Prostate gland (tissue), 2 donors: ENCODE measurements at regions not wholly inside any gene's neighbourhood (a gene's known extent, or its start where the extent isn't known, plus 50 kb on each side); places are given as distances from the start of the nearest gene placed in this dataset.
"Not testable (repeated sequence)": the region's sequence is repeated elsewhere in the genome, so short reads cannot be mapped to it uniquely, and the experiment has no call there.

Experiments
- DNase-seq: peaks from one replicate; pipeline ENCODE4 v3.0.0-alpha.2; 2019; ENCODE audit warnings: low spot score
- H3K27ac ChIP-seq, 2 donors: fragments of 200-600 bp; sonication (generic); 2 replicates each; pipeline ENCODE4 v1.5.1; 2017 to 2019
- H3K27me3 ChIP-seq: fragments of 200-600 bp; sonication (generic); replicated peaks from 2 replicates; pipeline ENCODE4 v1.5.1; 2019; ENCODE audit not compliant: insufficient read depth
- H3K36me3 ChIP-seq, 2 donors: fragments of 200-600 bp; sonication (generic); 1 replicate in 1 of 2; 2 replicates in 1 of 2; pipeline versions ENCODE4 v1.5.1 to v1.8.1; 2017 to 2019
- H3K4me1 ChIP-seq: fragments of 200-600 bp; sonication (generic); replicated peaks from 2 replicates; pipeline ENCODE4 v1.5.1; 2019
- H3K4me3 ChIP-seq, 2 donors: fragments of 200-600 bp; sonication (generic); 2 replicates each; pipeline ENCODE4 v1.5.1; 2017 to 2019
- H3K9me3 ChIP-seq: fragments of 200-600 bp; sonication (generic); 2 replicates; pipeline ENCODE4 v1.5.1; 2017
- CTCF ChIP-seq, 4 experiments: fragments of 200-600 bp in 2 of 4; fragments of 450-650 bp in 2 of 4; sonication (generic) in 2 of 4; IDR thresholded peaks; 1 replicate in 3 of 4; 2 replicates in 1 of 4; pipeline ENCODE4 v1.5.1; 2016 to 2019; ENCODE audit warnings: antibody characterized with exemption in 4 of 4, mild to moderate bottlenecking in 2 of 4, moderate library complexity in 2 of 4
- POLR2A ChIP-seq: fragments of 450-650 bp; IDR thresholded peaks from one replicate; pipeline ENCODE4 v1.6.1; 2016; ENCODE audit warnings: antibody characterized with exemption, mild to moderate bottlenecking
- POLR2AphosphoS5 ChIP-seq: sonication (generic); formaldehyde crosslinking; IDR thresholded peaks from one replicate; pipeline ENCODE4 v1.6.1; 2017; ENCODE audit warnings: antibody characterized with exemption
- WGBS: methylation state at CpG from one replicate; pipeline ENCODE4 v1.1.5; 2018; 5-methylcytosine and 5-hydroxymethylcytosine counted together
- intact Hi-C: fragments of 100-400 bp; cut with DNase I; formaldehyde crosslinking; loops from one replicate; pipeline ENCODE4 v1.14.2; 2022

- no peak for DNase-seq
- Histone ChIP-seq H3K36me3 (no peaks in the 10 kb centered on the region), H3K27ac (no peak overlapping the region), H3K9me3 (no peaks in the 10 kb centered on the region), H3K4me1 (no peaks in the 10 kb centered on the region), H3K4me3 (no peak overlapping the region), H3K27me3 (no peaks in the 10 kb centered on the region)
- no peak for TF ChIP-seq CTCF (IDR thresholded peaks at IDR 0.05)
- TF ChIP-seq POLR2A = no peak
- no peak for TF ChIP-seq POLR2AphosphoS5
- WGBS = 71% methylated on average over 2 of the region's 2 CpGs
- intact Hi-C loops = no loop called here
These were observed 130.1 kb upstream of the TMEM170B start for GRCh38 chr6:11407414-11407813.

GRCh38 chr6:11404838-11405237 lies 132.7 kb upstream of the TMEM170B start:
- intact Hi-C loops = no loop called here
- Histone ChIP-seq H3K27me3 (no peaks in the 10 kb centered on the region), H3K4me1 (no peaks in the 10 kb centered on the region), H3K27ac (no peak overlapping the region), H3K9me3 (no peaks in the 10 kb centered on the region), H3K4me3 (no peak overlapping the region), H3K36me3 (no peaks in the 10 kb centered on the region)
- 69% methylated on average over 4 of the region's 4 CpGs for WGBS
- TF ChIP-seq CTCF (IDR thresholded peaks at IDR 0.05) = no peak
- no peak for TF ChIP-seq POLR2A
- TF ChIP-seq POLR2AphosphoS5 = no peak
- no peak for DNase-seq

- H3K4me3 ChIP-seq = no peak overlapping the region
- intact Hi-C loops = no loop called here
- H3K36me3 ChIP-seq = no peaks in the 10 kb centered on the region
- no peak overlapping the region for H3K27ac ChIP-seq
- no peaks in the 10 kb centered on the region for H3K27me3 ChIP-seq
- 87% methylated on average over 10 of the region's 10 CpGs for WGBS
- no peaks in the 10 kb centered on the region for H3K9me3 ChIP-seq
- TF ChIP-seq CTCF (IDR thresholded peaks at IDR 0.05) (no peak), POLR2A (no peak), POLR2AphosphoS5 (no peak)
- H3K4me1 ChIP-seq = no peaks in the 10 kb centered on the region
- DNase-seq = no peak
These were observed 133.5 kb upstream of the TMEM170B start for GRCh38 chr6:11404081-11404480.

GRCh38 chr6:11403035-11403601 lies 134.4 kb upstream of the TMEM170B start:
- no peak for DNase-seq
- intact Hi-C loops = no loop called here
- WGBS = 93% methylated on average over 11 of the region's 11 CpGs

GRCh38 chr6:11402581-11402980 lies 135.0 kb upstream of the TMEM170B start:
- H3K9me3 ChIP-seq, H3K4me1 ChIP-seq, DNase-seq, H3K36me3 ChIP-seq, H3K4me3 ChIP-seq, intact Hi-C loops, H3K27me3 ChIP-seq, H3K27ac ChIP-seq: not testable (repeated sequence)
- 94% methylated on average over 36 of the region's 36 CpGs for WGBS

More at GRCh38 chr6:11403035-11403601, 134.4 kb upstream of the TMEM170B start:
- H3K4me1 ChIP-seq = no peaks in the 10 kb centered on the region
- no peak overlapping the region for H3K4me3 ChIP-seq
- H3K9me3 ChIP-seq = no peaks in the 10 kb centered on the region
- H3K27me3 ChIP-seq = no peaks in the 10 kb centered on the region
- TF ChIP-seq POLR2A (no peak), POLR2AphosphoS5 (no peak), CTCF (IDR thresholded peaks at IDR 0.05) (no peak)
- no peaks in the 10 kb centered on the region for H3K36me3 ChIP-seq
- no peak overlapping the region for H3K27ac ChIP-seq

GRCh38 chr6:11401954-11402353 lies 135.6 kb upstream of the TMEM170B start:
- WGBS = 90% methylated on average over 5 of the region's 5 CpGs
- H3K9me3 ChIP-seq, H3K36me3 ChIP-seq, H3K27ac ChIP-seq, intact Hi-C loops, H3K27me3 ChIP-seq, H3K4me1 ChIP-seq, H3K4me3 ChIP-seq, DNase-seq: not testable (repeated sequence)
